Astrocyte of the cerebellum (primary cell): ENCODE measurements at regions not wholly inside any gene's neighbourhood (a gene's known extent, or its start where the extent isn't known, plus 50 kb on each side); places are given as distances from the start of the nearest gene placed in this dataset.
A peak's percentile ranks its signal among the peaks of the same experiment; 100 is the strongest.

ENCODE experiments used
- DNase-seq: peaks from one replicate; pipeline ENCODE4 v3.0.0-alpha.2; 2011; ENCODE audit warnings: low read depth
- H3K4me3 ChIP-seq: 2 replicates; pipeline ENCODE4 v1.5.1; 2011; ENCODE audit warnings: mild to moderate bottlenecking, low read depth, low read length, moderate library complexity
- CTCF ChIP-seq: IDR thresholded peaks from 2 replicates; pipeline ENCODE4 v1.5.1; 2012; ENCODE audit warnings: low read length, low read depth, moderate library complexity, mild to moderate bottlenecking; ENCODE audit errors: missing control alignments
- in situ Hi-C: cut with HindIII; loops from 2 replicates; pipeline ENCODE4 v1.10.0; 2017; ENCODE audit warnings: low sequenced_read_pairs

GRCh38 chr14:55904086-55904485, 214.1 kb upstream of the PELI2 start:
- no peak for DNase-seq
- no peak overlapping the region for H3K4me3 ChIP-seq
- in situ Hi-C loops: no loop called here
- TF ChIP-seq CTCF: no peak

GRCh38 chr14:55908106-55908505, 210.1 kb upstream of the PELI2 start:
- no peak for TF ChIP-seq CTCF
- DNase-seq: no peak
- H3K4me3 ChIP-seq: no peak overlapping the region
- in situ Hi-C loops: no loop called here

DNA sequence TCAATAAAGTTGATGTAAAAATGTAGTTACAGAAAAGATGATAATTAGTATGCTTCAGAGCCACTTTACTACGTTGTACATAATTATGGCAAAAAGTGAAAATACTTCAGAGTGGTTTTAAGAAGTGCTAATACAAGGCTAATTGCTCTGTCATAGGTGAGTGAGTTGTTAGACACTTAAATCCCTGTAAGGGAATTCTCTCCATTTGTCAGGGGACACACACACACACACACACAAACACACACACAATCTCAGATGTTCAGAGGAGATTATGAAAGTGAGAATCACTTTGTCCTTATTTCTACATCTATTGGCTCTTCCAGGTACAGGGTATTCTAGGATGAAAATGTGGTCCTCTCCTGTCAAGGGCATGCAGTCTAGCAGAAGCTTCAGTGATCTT, 208.3 kb upstream of the PELI2 start:
- DNase-seq: no peak
- no peak for TF ChIP-seq CTCF
- in situ Hi-C loops: no loop called here
- H3K4me3 ChIP-seq: no peak overlapping the region

DNA sequence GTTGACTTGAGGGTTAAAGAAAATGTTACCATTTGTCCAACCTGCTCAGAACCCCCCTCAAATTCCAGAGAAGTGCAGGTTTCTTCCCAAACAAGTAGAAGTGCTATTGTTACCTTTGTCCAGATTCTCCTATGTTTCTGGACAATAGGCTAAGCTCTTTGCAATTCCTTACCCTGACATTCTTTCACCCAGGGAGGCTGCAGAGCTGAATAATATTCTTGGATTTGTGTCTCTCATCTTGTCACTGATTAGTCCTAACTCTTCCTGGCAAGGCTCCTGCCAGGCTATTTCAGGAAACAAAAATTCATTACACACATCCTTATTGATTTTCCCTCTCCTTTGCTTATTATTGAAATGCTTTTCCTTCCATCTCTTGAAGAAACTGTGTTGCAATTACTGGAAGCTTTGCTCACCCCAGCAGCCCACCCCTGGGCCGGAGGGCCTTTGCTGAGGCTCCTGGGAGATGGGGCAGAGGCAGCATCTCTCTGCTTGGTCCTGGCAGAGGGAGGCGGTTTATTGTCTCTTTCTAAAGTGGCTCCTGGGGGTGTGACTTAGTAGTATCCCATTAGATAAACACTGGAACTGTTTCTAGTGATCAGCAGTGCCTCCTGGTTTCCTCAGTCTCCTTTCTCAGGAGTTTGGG, 207.5 kb upstream of the PELI2 start:
- no peak for DNase-seq
- no peak for TF ChIP-seq CTCF
- no peak overlapping the region for H3K4me3 ChIP-seq
- in situ Hi-C loops: no loop called here

GRCh38 chr14:55911776-55912175, 206.4 kb upstream of the PELI2 start:
- no peak for TF ChIP-seq CTCF
- H3K4me3 ChIP-seq: no peak overlapping the region
- in situ Hi-C loops: no loop called here
- peak; percentile 95 for DNase-seq

- DNase-seq: no peak
- in situ Hi-C loops: no loop called here
- no peak overlapping the region for H3K4me3 ChIP-seq
- no peak for TF ChIP-seq CTCF
Observed at GRCh38 chr14:55912344-55912743, 205.9 kb upstream of the PELI2 start.
